SU-DHL-6 (cell line): ENCODE measurements at regions not wholly inside any gene's neighbourhood (a gene's known extent, or its start where the extent isn't known, plus 50 kb on each side); places are given as distances from the start of the nearest gene placed in this dataset.

Source experiments
- CTCF ChIP-seq: fragments of 200-600 bp; sonication (generic); IDR thresholded peaks from one replicate; pipeline ENCODE4 v1.5.1; 2017; ENCODE audit warnings: antibody characterized with exemption, mild to moderate bottlenecking, low read length, moderate library complexity; ENCODE audit not compliant: insufficient read depth, poor library complexity, severe bottlenecking
- EZH2phosphoT487 ChIP-seq: fragments of 200-600 bp; sonication (generic), shearing (Covaris generic); conservative IDR thresholded peaks from 2 replicates; pipeline ENCODE4 v1.6.1; 2018; ENCODE audit warnings: mild to moderate bottlenecking, antibody characterized with exemption, low read length, moderate library complexity, mixed read lengths

DNA sequence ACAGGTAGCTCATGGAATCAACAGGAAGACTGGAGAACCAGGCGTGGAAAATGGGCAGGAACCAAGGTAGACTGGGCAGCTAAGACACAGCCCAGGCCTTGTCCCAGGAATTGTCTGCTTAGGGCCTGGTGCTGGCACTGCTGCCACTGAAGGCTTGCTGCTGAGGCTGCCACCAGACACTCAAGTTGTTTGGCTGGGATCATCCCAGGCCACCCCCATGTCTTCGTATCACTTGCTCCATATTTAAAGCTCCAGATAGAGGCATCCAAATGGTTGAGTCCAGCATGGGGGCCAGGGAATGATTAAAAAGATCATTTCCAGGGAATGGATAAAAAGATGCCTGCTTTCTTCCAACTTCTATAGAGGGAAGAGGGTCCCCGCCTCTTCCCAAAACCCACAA, 107.4 kb upstream of the GADD45A start:
- TF ChIP-seq CTCF (no peak), EZH2phosphoT487 (no peak)
